ENCODE measurements at regions not wholly inside any gene's neighbourhood (a gene's known extent, or its start where the extent isn't known, plus 50 kb on each side); places are given as distances from the start of the nearest gene placed in this dataset.
A peak's percentile ranks its signal among the peaks of the same experiment; 100 is the strongest.

DNA sequence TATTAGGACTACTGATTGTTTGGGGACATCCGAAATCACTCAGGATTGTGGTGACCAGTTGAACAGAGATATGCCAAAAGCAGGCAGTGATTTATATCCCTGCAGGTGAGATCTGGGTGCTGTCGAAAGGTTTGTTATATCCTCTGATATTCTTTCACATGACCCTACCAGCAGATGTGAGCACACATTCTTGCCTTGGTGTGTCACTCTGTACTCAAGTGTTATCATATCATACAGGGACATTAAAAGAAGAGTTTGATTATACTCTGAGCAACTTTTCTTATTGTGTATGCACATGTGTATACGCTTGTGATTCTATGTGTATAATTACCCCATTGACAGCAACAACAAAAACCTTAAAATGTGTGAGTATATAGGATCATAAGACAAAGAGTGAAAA is 381.2 kb upstream of the IGFBP7 start:
- DNase-seq (ENCODE audit: low spot score) = no peak

DNA sequence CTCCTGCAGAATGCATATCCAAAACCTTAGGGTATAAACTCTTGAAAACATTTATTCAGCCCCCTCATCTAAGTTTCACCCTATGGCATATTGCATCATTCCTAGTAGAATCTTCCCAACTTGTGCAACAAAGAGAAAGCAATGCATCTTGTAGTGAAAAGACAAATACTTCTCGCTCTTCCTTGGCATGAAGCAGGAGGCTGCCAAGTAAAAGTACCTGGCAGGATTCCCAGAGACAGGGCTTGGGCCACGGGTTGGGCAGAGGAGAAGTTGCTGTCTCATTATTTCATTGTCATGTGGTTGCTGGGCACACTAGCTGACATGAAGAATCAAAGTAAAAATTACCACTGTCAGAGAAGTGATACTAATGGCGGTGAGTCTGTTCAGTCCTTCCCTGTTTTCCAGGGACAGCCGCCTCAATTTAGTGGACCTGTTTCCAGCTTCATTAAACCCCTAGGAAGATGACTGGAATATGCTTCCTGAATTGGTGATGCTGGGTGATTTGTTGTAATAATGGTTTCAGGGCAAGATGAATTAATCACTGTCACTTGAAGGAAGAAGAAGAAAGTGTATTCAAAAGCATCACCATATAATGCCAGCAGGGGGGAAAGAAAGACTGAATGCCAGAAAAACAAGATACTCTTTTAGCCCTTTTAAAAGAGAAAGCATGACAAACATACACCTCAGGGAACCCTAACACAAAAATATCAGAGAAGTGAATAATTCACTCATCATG is 380.5 kb upstream of the IGFBP7 start:
- DNase-seq (ENCODE audit: low spot score) = no peak

DNA sequence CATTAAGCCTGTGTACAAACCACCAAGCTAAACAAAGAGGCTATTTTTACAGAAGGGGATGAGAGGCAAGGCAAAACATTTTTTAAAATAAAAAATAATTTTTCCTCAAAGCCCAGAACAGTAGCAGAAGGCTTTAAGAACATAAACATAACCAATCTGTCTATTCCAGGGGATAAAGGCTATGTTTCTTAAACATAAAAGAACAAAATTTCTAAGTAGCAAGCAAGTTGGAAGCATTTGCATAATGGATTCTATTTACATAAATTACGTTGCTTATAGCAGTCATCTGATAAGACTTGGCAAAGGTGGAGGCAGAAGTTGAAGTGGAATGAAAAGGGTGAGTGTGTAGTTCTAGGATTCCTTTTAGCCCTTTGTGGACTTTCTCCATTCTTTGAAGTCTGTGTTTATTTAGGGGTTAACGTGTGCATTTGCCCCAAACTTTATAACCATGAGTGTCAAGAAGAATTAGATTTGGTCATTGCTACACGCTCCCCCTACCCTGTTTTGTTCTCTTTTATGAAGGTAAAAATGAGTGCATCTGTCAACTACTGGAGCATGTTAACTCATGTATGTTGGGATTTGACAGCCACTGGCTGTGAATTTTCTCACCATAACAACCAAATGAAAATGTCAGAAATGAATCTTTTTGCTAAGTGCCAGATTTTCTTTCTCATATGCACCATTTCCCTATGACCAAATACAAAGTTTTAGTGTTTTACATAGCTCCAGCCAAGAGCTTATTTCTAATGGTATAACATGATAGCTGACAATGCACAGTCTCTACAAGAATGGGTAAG is 378.4 kb upstream of the IGFBP7 start:
- DNase-seq (ENCODE audit: low spot score) = no peak

DNA sequence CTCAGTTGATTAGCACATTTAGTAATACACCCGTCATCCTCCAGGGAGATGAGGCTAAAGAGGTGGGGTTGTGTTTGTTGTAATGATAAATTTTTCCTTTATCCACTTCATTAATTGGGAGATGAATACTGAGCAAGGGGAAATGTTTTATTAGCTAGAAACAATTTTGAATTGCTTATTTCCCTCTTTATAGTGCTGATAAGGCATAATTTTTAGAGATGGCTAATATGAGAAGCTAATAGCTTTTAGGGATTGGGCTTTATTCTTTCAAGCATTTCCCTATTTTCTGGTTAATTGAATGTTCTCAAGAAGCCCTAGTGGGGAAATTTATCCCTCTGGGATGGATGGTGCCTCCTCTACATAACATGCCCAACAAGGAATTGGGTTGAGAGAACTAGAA is 365.2 kb upstream of the IGFBP7 start:
- DNase-seq (ENCODE audit: low spot score) = no peak

DNA sequence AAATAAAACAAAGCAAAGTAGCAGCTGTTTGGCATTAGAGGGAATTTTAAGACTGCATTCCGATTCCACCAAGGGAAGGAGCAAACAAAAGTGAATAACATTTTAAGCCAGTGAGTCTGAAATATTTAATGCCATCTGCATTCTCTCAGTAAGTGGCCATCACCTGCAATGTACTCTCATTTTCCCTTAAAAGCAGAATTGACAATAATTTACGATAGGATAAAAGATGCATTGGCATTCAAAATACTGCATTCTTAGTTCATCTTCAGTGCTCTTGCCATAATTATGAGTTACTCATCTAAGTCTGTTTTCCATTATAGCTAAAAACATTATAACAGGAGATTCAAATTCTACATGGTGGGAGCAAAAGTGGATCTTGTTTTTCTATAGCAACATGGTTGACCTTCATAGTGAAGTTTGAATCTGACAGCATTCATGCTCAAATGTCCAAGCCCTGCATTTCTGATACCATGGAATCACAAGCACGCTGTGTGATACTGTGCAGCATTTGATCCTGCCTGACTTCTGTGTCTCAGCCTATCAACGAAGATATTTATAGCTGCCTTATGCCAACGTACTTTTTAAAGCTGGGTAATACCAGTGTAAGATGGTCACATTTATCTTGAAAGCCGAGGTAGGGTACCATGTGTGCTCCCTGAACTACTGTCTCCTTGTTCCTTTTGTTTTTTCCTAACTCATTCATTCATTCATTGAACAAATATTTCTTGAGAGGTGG is 355.3 kb upstream of the IGFBP7 start:
- no peak for DNase-seq (ENCODE audit: low spot score)

DNA sequence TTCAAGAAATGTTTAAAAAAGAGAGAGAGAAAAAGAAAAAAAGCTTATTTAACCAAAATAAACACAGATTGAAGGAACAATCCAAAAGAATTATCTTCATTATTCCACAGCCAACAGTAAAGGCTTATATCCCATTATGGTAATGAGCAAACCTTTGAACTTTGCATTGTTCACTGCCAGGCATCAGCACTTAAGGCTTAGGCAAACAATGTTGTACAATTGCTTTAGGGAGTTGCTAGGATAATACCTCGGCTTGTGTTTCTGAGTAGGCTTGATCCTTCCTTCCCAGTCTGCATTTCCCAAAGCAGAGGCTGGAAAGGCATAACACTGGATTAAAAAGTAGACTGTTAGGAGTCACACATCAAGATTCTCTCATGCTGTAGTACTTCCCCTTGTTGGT is 352.7 kb upstream of the IGFBP7 start:
- no peak for DNase-seq (ENCODE audit: low spot score)

DNA sequence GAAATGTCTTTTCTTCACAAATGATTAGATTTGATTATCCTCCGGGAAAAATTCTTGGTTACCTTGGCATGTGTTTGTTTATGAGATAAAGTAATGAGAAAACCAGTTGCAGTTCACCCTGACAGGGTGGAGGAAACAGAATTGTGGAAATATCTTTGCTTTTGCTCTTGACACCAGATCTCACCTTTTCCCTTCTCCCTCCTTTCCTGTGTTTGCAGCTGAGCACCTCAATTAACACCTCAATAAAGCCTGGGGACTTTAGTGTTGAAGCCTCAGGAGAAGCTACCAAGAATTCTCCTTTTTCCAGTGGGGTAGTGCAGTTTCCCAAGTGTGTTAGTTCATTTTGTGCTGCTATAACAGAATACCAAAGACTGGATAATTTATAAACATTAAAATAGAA is 350.8 kb upstream of the IGFBP7 start:
- DNase-seq (ENCODE audit: low spot score) = no peak

DNA sequence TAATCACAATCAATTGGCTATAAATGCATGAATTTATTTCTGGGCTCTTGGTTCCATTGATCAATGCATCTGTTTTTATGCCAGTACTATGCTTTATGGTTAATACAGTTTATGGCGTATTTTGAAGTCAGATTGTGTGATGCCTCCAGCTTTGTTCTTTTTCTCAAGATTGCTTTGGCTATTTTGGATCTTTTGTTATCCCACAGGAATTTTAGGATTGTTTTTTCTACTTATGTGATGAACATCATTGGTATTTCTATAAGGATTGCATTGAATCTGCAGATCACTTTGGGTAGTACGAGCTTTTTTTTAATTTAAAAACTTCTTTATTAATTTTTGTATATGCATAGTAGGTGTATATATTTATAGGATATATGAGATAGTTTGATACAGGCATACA is 338.7 kb upstream of the IGFBP7 start:
- DNase-seq (ENCODE audit: low spot score) = no peak

DNA sequence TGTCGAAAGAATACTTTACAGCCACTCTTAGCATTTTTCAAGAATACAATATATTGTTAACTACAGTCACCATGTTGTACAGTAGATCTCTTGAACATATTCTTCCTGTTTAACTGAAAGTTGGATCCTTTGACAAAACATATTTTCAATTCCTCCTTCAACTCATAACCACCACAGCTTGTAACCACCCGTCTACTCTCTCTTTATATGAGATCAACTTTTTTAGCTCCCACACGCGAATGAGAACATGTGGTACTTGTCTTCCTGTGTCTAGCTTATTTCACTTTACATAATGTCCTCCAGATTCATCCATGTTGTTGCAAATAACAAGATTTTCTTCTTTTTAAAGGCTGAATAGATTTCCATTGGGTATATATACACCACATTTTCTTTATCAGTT is 338.3 kb upstream of the IGFBP7 start:
- DNase-seq (ENCODE audit: low spot score) = no peak

DNA sequence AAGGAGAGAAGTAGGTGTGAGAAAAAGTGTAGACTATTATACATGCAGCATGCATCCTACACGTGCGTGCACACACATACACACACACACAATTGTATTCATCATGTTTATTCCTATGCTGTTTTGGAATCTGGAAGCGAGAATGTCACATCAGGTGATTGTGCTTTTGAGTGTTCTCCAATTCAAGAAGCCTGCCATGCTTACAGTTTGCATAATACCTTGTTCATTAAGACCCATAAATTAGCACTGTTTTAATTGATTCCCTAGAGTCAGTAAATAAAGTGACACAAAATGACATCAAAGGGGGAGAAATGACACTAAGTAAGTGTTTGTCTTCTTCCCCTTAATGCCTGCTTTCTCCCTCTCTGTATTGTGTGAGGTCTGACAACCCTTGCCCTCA is 336.1 kb upstream of the IGFBP7 start:
- no peak for DNase-seq (ENCODE audit: low spot score)

DNA sequence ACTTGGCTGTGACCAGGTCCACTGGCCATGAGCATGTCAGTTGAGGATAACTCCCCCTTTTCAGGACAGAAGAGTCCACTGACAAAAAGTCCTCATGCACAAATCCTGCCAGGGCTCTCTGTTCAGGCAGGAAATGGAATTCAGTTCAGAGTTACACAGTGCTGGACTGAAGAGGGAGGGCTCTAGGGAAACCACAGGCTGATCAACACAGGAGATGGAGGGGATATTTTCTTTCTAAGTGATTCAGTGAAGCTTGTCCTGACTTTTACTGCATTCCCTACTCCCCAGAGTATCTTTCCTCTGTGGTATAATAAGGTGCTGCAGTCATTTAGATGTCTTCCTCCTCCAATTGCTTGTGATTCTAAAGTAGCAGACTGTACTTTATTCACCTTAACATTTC is 335.5 kb upstream of the IGFBP7 start:
- DNase-seq (ENCODE audit: low spot score) = no peak

DNA sequence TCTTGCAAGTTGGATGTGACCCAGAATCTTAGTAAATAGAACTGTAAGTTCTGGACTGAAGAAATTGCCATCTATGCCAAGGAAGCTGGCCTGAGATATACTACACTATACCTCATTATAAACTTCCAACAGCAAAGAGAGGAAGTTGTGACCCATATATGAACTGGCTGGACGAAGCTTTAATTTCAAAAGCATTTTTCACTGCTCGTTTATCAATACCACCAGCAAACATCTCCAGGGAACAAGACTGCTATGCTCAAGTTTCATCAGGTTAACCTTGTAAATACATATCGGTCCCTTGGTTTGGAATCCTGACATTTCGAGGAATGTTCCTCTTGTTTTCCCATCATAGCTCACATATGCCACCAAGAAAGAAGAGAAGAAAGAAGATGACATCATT is 334.5 kb upstream of the IGFBP7 start:
- no peak for DNase-seq (ENCODE audit: low spot score)

DNA sequence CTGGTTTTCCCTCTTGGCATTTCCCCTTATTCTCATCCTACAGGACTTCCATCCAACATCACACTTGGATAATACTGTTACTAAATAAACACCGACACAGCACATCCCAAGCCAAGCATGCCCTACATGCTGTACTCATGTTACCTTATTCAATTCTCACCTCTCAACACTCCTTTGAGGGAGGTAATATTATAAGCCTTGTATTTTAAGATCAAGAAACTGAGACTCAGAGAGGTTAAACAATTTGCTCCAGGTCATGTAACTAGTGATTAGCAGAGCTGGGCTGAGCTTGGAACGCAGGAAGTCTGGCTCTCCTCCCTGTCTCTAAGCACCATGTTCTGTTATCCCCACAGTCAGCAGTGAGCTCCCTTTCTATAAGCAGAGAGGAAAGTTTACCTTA is 333.6 kb upstream of the IGFBP7 start:
- no peak for DNase-seq (ENCODE audit: low spot score)

DNA sequence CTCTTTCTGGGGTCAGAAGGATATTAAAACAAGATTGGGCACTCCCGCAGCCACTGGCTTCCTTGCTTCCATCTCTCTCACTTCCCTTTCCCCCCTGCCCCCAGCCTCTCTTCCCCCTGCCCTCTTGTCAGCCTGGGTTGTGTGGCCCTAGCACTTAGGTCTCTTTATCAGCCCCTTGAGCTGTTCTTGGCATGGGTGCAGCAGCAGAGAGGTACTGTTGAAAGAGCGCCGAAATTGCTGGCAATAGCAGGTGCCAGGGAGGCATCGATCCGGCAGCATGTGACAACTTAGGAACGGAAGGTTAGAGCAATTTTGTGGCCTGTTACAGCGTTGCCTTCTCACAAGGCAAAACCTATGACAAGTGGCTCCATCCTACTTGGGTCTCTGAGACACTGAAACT is 333.1 kb upstream of the IGFBP7 start:
- no peak for DNase-seq (ENCODE audit: low spot score)

DNA sequence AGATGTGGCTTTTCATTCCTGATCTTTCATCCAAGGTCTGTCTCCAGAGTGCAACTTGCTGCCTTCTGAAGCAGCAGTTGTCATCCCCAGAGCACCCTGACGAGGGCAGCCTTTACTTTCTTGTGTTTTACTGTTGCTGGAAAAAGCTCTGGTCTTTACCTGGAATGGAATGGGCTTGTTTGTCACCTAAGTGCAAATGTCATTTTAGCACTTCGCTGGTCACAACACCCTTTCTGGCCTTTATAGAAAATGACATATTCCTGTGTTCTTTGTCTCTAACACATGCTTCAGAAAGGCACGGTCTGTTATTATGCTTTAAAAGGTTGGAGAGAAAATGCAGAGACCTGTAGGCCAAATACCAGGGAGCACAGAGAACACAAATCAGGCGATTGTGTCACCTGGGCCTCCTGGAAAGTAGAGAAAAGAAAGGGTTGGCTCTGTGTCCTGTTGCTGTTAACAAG is 332.7 kb upstream of the IGFBP7 start:
- DNase-seq (ENCODE audit: low spot score) = peak; percentile 45

DNA sequence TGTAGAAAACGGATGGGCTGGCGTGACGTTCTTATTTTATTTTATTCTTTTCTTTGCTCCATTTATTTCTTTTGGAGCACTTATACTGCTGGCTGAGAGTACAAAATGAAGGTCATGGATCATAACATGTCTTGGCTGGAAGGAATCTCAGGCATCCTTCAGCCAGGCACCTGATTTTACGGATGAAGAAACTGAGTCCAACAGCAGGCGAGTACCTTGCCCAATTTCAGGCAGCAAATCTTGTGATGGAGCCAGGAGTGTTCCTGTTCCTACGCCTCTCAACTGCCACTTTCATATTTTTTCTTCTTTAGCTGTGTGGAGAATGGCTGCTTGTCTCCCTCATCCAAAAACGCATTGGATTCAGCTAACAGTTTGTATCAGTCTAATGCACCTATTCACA is 332.1 kb upstream of the IGFBP7 start:
- no peak for DNase-seq (ENCODE audit: low spot score)

DNA sequence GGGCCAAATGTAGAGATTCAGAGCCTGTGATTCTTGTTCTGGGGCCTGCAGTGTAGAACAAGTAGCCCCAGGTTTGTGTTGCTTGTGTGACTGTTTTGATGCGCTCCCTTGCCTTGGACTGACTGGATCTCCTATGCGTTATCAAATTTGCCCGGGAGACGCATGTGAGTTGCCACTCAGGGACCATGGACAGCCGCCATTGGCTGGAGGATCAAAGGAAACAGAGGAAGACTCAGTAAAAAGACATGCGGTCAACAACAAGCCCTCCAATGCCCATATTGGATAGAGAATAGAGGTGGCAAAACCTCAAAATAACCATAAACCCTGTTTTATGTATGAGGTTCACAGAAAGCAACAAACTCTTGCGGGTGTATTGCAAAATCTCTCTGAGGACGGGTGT is 327.5 kb upstream of the IGFBP7 start:
- DNase-seq (ENCODE audit: low spot score) = no peak

DNA sequence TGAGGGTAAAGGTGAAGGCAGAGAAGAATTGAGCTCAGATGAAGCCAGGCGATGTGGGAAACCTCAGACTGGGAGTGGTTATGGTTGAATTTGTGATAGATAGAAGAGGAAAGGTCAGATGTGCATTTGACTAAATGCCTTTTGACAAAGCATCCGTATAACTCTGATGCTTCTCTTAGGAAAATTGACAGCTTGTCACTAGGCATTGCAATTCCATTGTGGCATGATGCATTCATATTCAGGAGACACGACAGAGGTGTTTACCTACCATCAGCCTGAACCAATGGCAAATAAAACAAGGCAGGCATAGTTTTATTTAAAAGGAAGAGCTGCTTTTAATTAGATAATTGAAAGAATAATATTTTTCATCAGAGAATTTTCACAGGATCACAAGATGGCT is 325.1 kb upstream of the IGFBP7 start:
- DNase-seq (ENCODE audit: low spot score) = no peak

DNA sequence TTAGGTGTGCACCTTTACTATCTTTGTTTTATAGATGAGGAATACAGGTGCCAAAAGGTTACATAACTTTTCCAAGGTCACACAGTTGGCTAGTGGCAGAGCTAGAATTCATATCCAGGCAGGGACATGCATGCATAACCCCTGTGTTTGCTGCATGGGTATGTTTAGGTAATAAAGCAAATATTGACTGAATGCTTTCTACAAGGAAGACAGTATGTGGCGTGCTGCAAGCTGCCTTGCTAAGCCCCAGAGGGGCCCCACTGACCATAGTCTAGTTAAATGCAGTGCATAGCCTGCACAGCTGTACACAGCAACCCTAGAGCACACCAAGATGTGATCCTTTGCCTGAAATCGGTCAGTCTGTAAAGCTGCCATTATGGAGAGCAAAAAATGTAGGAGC is 320.5 kb upstream of the IGFBP7 start:
- DNase-seq (ENCODE audit: low spot score) = no peak

DNA sequence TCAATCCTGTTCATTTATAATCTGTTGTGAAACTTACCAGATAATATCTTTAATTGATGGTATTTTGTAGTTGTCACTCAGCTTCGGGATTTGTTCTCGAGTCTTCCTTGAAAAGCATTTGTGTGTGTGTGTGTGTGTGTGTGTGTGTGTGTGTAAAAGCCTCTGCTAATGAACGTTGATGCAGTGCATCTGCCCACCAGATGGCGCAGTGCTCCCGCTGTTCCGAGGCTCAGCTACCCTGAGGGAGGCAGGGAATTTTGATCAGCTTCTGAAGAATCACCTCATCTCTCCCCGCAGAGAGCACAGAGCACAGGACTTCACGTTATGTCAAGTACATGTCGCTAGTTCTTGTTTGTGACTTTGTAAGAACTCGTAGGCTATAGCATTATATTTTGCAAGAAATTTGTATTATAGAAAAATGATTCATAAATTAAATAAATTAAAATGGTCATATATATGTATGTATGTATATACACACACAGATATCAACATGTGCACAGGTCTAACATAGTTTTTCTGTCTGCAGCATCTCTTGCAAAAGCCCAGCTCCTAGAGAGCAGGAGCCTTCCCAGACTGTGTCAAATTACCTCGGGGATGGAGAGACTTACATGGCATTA is 316.7 kb upstream of the IGFBP7 start:
- peak; percentile 76 for DNase-seq (ENCODE audit: low spot score)

DNA sequence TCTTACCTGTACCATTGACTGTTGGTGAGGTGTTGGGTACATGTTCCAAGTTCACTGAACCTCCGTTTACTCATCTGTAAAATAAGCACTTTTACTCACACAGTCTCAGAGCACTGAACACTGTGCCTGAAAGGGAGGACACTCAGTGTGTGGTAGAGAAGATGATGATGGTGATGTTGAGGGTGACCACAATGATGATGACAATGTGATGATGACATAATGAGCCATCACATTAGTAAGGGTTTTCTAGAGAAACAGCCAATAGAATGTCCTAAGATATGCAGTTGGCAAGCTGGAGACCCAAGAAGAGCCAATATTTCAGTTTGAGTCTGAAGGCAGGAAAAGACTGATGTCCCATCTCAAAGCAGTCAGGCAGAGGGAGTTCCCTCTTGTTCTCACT is 315.4 kb upstream of the IGFBP7 start:
- no peak for DNase-seq (ENCODE audit: low spot score)

DNA sequence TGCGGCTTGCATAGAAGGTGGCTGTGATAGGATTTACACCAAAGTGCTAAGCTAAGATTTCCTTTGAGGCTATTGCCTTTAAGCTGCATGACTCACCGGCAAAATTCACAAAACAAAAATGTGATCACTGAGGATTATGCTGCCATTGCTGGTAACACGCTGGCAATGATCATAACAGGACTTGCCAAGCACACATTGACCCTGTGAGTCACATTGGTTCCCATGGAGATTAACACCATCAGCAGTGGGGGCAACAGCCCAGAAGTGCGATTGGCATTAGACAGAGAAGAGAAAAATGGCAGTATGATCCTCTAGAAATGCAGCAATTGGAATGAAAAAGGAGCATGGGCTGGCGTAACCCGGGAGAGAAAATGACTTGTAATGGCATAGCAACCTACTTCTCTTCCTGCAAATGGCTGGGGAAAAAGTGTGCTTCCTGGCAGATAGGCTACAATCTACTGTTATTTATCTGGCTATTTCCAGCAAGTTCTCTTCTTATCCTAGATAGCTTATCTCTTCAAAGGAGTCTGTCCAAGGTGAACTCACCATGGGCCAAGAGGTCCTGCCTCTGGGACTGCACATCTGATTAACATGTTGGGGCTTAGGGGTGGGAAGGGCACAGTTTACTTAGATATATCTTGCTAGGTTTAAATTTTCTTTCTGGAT is 314.2 kb upstream of the IGFBP7 start:
- DNase-seq (ENCODE audit: low spot score) = no peak
